ENCODE measurements at regions not wholly inside any gene's neighbourhood (a gene's known extent, or its start where the extent isn't known, plus 50 kb on each side); places are given as distances from the start of the nearest gene placed in this dataset.

- Histone ChIP-seq H3K27me3 (ENCODE audit: control insufficient read depth, insufficient read depth, low read length) (no peaks in the 10 kb centered on the region), H3K9me3 (ENCODE audit: control insufficient read depth, insufficient read depth, low read length) (no peaks in the 10 kb centered on the region), H3K4me3 (ENCODE audit: low read depth, low read length) (no peak overlapping the region), H3K27ac (ENCODE audit: low read depth, low read length) (no peak overlapping the region)
- ChIA-PET CTCF (interaction anchor here (0.6 kb wide), 1 partner anchor 43 kb away, joined by 4 read pairs; no protein-coding TSS in a partner anchor), POLR2A (no interaction called here)
- DNase-seq (ENCODE audit: low read depth, low spot score) = no peak
- no peak for TF ChIP-seq CTCF (IDR thresholded peaks at IDR 0.05; ENCODE audit: low read depth, low read length)
Measured at GRCh38 chr13:40024967-40025714, 369.7 kb downstream of the COG6 start.

- no peak overlapping the region for H3K27ac ChIP-seq (ENCODE audit: low read depth, low read length)
- DNase-seq (ENCODE audit: low read depth, low spot score) = no peak
- no peak overlapping the region for H3K4me3 ChIP-seq (ENCODE audit: low read depth, low read length)
- TF ChIP-seq CTCF (IDR thresholded peaks at IDR 0.05; ENCODE audit: low read depth, low read length) = no peak
- POLR2A ChIA-PET = no interaction called here
- CTCF ChIA-PET = no interaction called here
- H3K27me3 ChIP-seq (ENCODE audit: control insufficient read depth, insufficient read depth, low read length) = no peaks in the 10 kb centered on the region
- H3K9me3 ChIP-seq (ENCODE audit: control insufficient read depth, insufficient read depth, low read length) = no peaks in the 10 kb centered on the region
Measured at GRCh38 chr13:40026174-40026585, 370.7 kb downstream of the COG6 start.

- POLR2A ChIA-PET = no interaction called here
- Histone ChIP-seq H3K4me3 (ENCODE audit: low read depth, low read length) (no peak overlapping the region), H3K27me3 (ENCODE audit: control insufficient read depth, insufficient read depth, low read length) (no peaks in the 10 kb centered on the region), H3K27ac (ENCODE audit: low read depth, low read length) (no peak overlapping the region), H3K9me3 (ENCODE audit: control insufficient read depth, insufficient read depth, low read length) (no peaks in the 10 kb centered on the region)
- DNase-seq (ENCODE audit: low read depth, low spot score) = no peak
- CTCF ChIA-PET = no interaction called here
- TF ChIP-seq CTCF (IDR thresholded peaks at IDR 0.05; ENCODE audit: low read depth, low read length) = no peak
Measured at GRCh38 chr13:40026741-40027140, 371.3 kb downstream of the COG6 start.

GRCh38 chr13:40028446-40028845, 373.0 kb downstream of the COG6 start:
- no peak for DNase-seq (ENCODE audit: low read depth, low spot score)
- CTCF ChIA-PET = no interaction called here
- no peak overlapping the region for H3K27ac ChIP-seq (ENCODE audit: low read depth, low read length)
- H3K27me3 ChIP-seq (ENCODE audit: control insufficient read depth, insufficient read depth, low read length) = no peaks in the 10 kb centered on the region
- H3K9me3 ChIP-seq (ENCODE audit: control insufficient read depth, insufficient read depth, low read length) = no peaks in the 10 kb centered on the region
- POLR2A ChIA-PET = no interaction called here
- H3K4me3 ChIP-seq (ENCODE audit: low read depth, low read length) = no peak overlapping the region
- TF ChIP-seq CTCF (IDR thresholded peaks at IDR 0.05; ENCODE audit: low read depth, low read length) = no peak

GRCh38 chr13:40031031-40031430, 375.6 kb downstream of the COG6 start:
- no peak for TF ChIP-seq CTCF (IDR thresholded peaks at IDR 0.05; ENCODE audit: low read depth, low read length)
- ChIA-PET CTCF (no interaction called here), POLR2A (no interaction called here)
- peak; percentile 2 for DNase-seq (ENCODE audit: low read depth, low spot score)
- Histone ChIP-seq H3K9me3 (ENCODE audit: control insufficient read depth, insufficient read depth, low read length) (no peaks in the 10 kb centered on the region), H3K4me3 (ENCODE audit: low read depth, low read length) (no peak overlapping the region), H3K27ac (ENCODE audit: low read depth, low read length) (no peak overlapping the region), H3K27me3 (ENCODE audit: control insufficient read depth, insufficient read depth, low read length) (no peaks in the 10 kb centered on the region)

All from AG04450 (cell line).